Esophagus muscularis mucosa (tissue), 4 donors: ENCODE measurements at regions not wholly inside any gene's neighbourhood (a gene's known extent, or its start where the extent isn't known, plus 50 kb on each side); places are given as distances from the start of the nearest gene placed in this dataset.

Experiments used
- DNase-seq: peaks from one replicate; pipeline ENCODE4 v3.0.0-alpha.2; 2017; ENCODE audit errors: extremely low spot score
- H3K27ac ChIP-seq, 4 donors: fragments of 200-600 bp; sonication (generic); replicated peaks in 1 of 4; 1 replicate in 3 of 4; 2 replicates in 1 of 4; pipeline ENCODE4 v1.5.1; 2016 to 2019; ENCODE audit warnings: mild to moderate bottlenecking in 1 of 4
- H3K27me3 ChIP-seq, 4 donors: fragments of 200-600 bp; sonication (generic); one replicate each; pipeline versions ENCODE4 v1.5.1 to v1.6.0; 2016 to 2019
- H3K36me3 ChIP-seq, 4 donors: fragments of 200-600 bp; sonication (generic); one replicate each; pipeline ENCODE4 v1.5.1; 2016 to 2019
- H3K4me1 ChIP-seq, 4 donors: fragments of 200-600 bp; sonication (generic); one replicate each; pipeline ENCODE4 v1.5.1; 2016 to 2019
- H3K4me3 ChIP-seq, 4 donors: fragments of 200-600 bp; sonication (generic); 1 replicate in 2 of 4; 2 replicates in 2 of 4; pipeline ENCODE4 v1.5.1; 2016 to 2019; ENCODE audit warnings: mild to moderate bottlenecking in 4 of 4, moderate library complexity in 1 of 4
- H3K9me3 ChIP-seq, 4 donors: fragments of 200-600 bp; sonication (generic); 1 replicate in 3 of 4; 2 replicates in 1 of 4; pipeline ENCODE4 v1.5.1; 2016 to 2019
- CTCF ChIP-seq, 3 experiments: fragments of 200-600 bp in 2 of 3; fragments of 450-650 bp in 1 of 3; sonication (generic) in 2 of 3; IDR thresholded peaks; one replicate each; pipeline ENCODE4 v1.5.1; 2017 to 2019; ENCODE audit warnings: antibody characterized with exemption in 3 of 3, mild to moderate bottlenecking in 2 of 3, moderate library complexity in 1 of 3
- EP300 ChIP-seq: sonication (generic); formaldehyde crosslinking; IDR thresholded peaks from one replicate; pipeline ENCODE4 v1.6.1; 2017; ENCODE audit warnings: antibody characterized with exemption
- POLR2A ChIP-seq: fragments of 450-650 bp; IDR thresholded peaks from one replicate; pipeline ENCODE4 v1.6.1; 2017; ENCODE audit warnings: antibody characterized with exemption, moderate library complexity, mild to moderate bottlenecking, low read depth
- POLR2AphosphoS5 ChIP-seq, 2 donors: sonication (generic); formaldehyde crosslinking; IDR thresholded peaks; one replicate each; pipeline ENCODE4 v1.6.1; 2017; ENCODE audit warnings: antibody characterized with exemption in 2 of 2
- WGBS: methylation state at CpG from one replicate; pipeline ENCODE4 v1.1.5; 2018; 5-methylcytosine and 5-hydroxymethylcytosine counted together
- intact Hi-C: fragments of 100-400 bp; cut with DNase I; formaldehyde crosslinking; loops from one replicate; pipeline ENCODE4 v1.15.1; 2023
- small RNA-seq, 3 donors: library from RNA; depleted of rRNA; stranded (forward); fragments of <200 nt; gene quantifications; one replicate each; pipeline ENCODE3, GENCODE V24; 2016

DNA sequence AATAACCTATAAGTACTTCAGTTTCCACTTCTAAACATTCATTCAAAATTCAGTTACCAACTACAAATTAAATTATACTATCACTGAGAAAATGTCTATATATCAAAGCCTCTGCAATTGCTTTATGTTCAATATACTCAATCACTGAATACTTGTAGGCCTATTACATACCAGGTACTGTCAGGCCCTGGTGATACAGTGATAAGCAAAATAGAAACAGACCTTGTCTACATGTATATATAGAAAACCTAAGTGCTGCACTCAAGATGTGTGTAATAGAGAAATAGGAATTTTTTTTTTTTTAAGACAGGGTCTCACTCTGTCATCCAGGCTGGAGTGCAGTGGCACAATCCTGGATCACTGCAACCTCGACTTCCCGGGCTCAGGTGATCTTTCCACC lies 53.7 kb upstream of the PHF14 start:
- H3K4me1 ChIP-seq, result no peaks in the 10 kb centered on the region
- no peak overlapping the region for H3K4me3 ChIP-seq
- no peaks in the 10 kb centered on the region for H3K27me3 ChIP-seq
- no peaks in the 10 kb centered on the region for H3K9me3 ChIP-seq
- no peak for TF ChIP-seq POLR2AphosphoS5 (IDR thresholded peaks at IDR 0.05)
- no peak for TF ChIP-seq EP300
- no peak for TF ChIP-seq POLR2A
- no peak for TF ChIP-seq CTCF (IDR thresholded peaks at IDR 0.05)
- no peak for DNase-seq
- H3K36me3 ChIP-seq, result no peaks in the 10 kb centered on the region
- 93% methylated on average over 2 of the region's 2 CpGs for WGBS
- no peak overlapping the region for H3K27ac ChIP-seq
- intact Hi-C loops, result no loop called here

Small RNA genes in the stretch of these regions (small RNA-seq; reads per million reads assigned to genes)
- gene AC004852.1 (0 reads per million in 3 donors), gene AC009945.1 (0 reads per million in 3 donors), gene RF00012 (0 reads per million in 3 donors), gene RF00019 (0 reads per million in 3 donors)
